AG10803 (cell line): ENCODE measurements at regions not wholly inside any gene's neighbourhood (a gene's known extent, or its start where the extent isn't known, plus 50 kb on each side); places are given as distances from the start of the nearest gene placed in this dataset.

Experiments
- DNase-seq: peaks from one replicate; pipeline ENCODE4 v3.0.0; 2010; ENCODE audit warnings: low read depth
- H3K4me3 ChIP-seq: 2 replicates; pipeline ENCODE4 v1.5.1; 2011; ENCODE audit warnings: mild to moderate bottlenecking, low read length, control low read depth
- CTCF ChIP-seq: conservative IDR thresholded peaks from 2 replicates; pipeline ENCODE4 v1.5.1; 2011; ENCODE audit warnings: mild to moderate bottlenecking, low read length, control low read depth, inconsistent platforms

GRCh38 chr16:22618842-22619241, 108.2 kb downstream of the NPIPB5 start:
- no peak for DNase-seq
- H3K4me3 ChIP-seq = no peak overlapping the region
- TF ChIP-seq CTCF = no peak

DNA sequence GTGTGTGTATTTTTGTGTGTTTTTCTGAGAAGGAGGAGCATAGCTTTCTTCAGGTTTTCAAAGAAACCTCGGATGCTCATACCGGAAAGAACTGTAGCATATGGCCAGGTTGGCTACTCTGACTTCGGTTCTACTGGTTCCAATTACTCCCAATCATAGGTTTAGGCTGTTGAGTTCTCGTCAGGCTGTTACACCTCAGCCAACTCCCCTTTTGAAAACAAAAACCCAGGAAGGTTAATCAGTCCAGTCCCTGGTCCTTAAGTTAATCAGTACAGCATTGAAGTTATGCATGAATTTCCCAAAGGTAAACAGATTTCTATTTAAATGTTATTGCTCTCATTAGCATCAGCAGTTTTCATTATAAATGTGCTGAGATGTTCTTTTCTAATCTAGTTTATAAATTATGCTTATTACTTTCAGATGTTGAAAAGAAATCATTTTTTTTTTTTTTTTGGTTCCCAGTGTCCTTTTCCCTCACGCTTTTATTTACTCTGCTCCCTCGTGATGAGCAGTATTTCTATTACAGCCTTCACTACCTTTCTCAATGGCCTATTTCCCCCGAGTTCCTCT, 111.0 kb downstream of the NPIPB5 start:
- no peak for DNase-seq
- no peak overlapping the region for H3K4me3 ChIP-seq
- TF ChIP-seq CTCF = no peak

- TF ChIP-seq CTCF = no peak
- DNase-seq = no peak
- H3K4me3 ChIP-seq = no peak overlapping the region
These were observed 112.0 kb downstream of the NPIPB5 start for GRCh38 chr16:22622703-22623102.

GRCh38 chr16:22623351-22623781, 112.7 kb downstream of the NPIPB5 start:
- no peak overlapping the region for H3K4me3 ChIP-seq
- no peak for TF ChIP-seq CTCF
- peak; percentile 91 for DNase-seq

DNA sequence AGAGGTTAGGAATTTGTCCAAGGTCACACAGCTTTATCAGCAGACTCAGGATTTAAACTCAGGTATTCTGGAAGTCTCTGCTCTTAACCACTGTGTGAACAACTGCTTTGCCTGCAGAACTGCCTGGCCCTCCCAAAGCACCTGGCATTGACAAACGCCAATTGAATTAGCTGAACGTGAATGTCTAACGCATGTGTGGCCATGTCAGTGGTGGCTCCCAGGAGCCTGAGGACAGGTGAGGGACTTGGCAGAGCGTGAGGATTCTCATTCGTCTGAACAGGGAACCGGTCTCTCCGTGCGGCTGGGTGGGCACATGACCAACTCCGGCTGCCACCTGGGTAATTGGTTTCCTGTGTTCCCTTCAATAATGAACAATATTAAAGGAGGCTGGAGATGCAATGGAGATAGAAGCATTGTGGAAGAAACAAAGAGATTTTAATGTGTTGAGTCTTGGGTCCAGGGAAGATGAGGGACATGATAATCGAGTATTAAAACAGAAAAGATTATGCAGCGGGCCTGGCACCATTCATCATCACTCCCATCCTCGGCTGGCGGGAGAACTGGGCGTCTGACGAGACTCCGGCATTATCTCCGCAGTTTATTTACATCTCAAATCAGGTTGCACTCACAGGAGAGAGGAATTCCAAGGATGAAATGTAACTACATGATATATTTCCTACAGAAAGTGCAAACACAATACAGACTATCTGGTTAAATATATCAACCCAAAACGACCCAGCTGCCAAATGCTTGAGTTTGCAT, 113.5 kb downstream of the NPIPB5 start:
- no peak for TF ChIP-seq CTCF
- no peak for DNase-seq
- H3K4me3 ChIP-seq = no peak overlapping the region

DNA sequence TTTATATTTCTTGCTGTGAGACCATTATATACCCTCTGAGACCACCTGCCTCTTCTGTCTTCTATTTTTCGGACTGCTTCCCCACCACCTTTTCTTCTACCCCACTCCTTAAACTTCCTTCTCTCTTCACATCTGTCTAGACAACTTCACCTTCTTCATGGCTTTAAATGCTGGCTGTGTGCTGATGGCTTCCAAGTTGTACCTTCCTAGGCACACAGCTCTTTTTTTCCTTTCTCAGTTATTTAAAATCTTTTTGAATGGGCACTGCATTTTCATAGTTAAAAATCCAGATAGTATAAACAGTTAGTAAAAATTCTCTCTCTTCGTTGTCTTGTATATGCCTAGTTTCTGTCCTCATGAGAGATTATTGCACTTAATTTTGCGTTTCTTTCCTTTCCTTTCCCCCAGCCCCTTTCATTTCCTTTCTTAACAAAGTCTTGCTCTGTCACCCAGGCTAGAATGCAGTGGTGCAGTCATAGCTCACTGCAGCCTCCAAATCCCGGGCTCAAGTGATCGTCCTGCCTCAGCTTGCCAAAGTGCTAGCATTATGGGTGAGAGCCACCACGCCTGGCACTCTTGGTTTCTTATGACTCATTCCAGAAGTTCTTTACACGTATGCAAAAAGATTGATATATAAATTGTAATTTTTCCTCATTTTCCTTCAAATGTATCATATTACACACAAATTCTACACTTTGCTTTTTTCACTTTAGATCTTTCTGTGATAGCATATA, 114.3 kb downstream of the NPIPB5 start:
- H3K4me3 ChIP-seq = no peak overlapping the region
- no peak; the same call in 1 of the 2 replicates for TF ChIP-seq CTCF
- DNase-seq = no peak
